ENCODE measurements at regions not wholly inside any gene's neighbourhood (a gene's known extent, or its start where the extent isn't known, plus 50 kb on each side); places are given as distances from the start of the nearest gene placed in this dataset.

- H3K27ac ChIP-seq, result no peak overlapping the region
- TF ChIP-seq CTCF (IDR thresholded peaks at IDR 0.05) (no peak), ZFX (IDR thresholded peaks at IDR 0.05; ENCODE audit: borderline replicate concordance) (no peak)
Observed at GRCh38 chrX:10095246-10095645, 61.5 kb upstream of the CLCN4 start.

GRCh38 chrX:10095698-10096432, 60.9 kb upstream of the CLCN4 start:
- no peak for TF ChIP-seq CTCF (IDR thresholded peaks at IDR 0.05)
- no peak for TF ChIP-seq ZFX (IDR thresholded peaks at IDR 0.05; ENCODE audit: borderline replicate concordance)
- H3K27ac ChIP-seq, result no peak overlapping the region

GRCh38 chrX:10098270-10098713, 58.5 kb upstream of the CLCN4 start:
- no peak overlapping the region for H3K27ac ChIP-seq
- TF ChIP-seq ZFX (IDR thresholded peaks at IDR 0.05; ENCODE audit: borderline replicate concordance) (no peak), CTCF (IDR thresholded peaks at IDR 0.05) (no peak)

GRCh38 chrX:10099411-10099810, 57.4 kb upstream of the CLCN4 start:
- H3K27ac ChIP-seq, result no peak overlapping the region

GRCh38 chrX:10101269-10101668, 55.5 kb upstream of the CLCN4 start:
- no peak for TF ChIP-seq ZFX (IDR thresholded peaks at IDR 0.05; ENCODE audit: borderline replicate concordance)
- TF ChIP-seq CTCF (IDR thresholded peaks at IDR 0.05), result no peak
- H3K27ac ChIP-seq, result no peak overlapping the region

More at GRCh38 chrX:10099411-10099810, 57.4 kb upstream of the CLCN4 start:
- TF ChIP-seq ZFX (IDR thresholded peaks at IDR 0.05; ENCODE audit: borderline replicate concordance), result no peak
- no peak for TF ChIP-seq CTCF (IDR thresholded peaks at IDR 0.05)

GRCh38 chrX:10102046-10102704, 54.6 kb upstream of the CLCN4 start:
- TF ChIP-seq CTCF (IDR thresholded peaks at IDR 0.05), result no peak
- TF ChIP-seq ZFX (IDR thresholded peaks at IDR 0.05; ENCODE audit: borderline replicate concordance), result no peak
- no peak overlapping the region for H3K27ac ChIP-seq

- H3K27ac ChIP-seq, result no peak overlapping the region
- no peak for TF ChIP-seq CTCF (IDR thresholded peaks at IDR 0.05)
- no peak for TF ChIP-seq ZFX (IDR thresholded peaks at IDR 0.05; ENCODE audit: borderline replicate concordance)
Observed at GRCh38 chrX:10103023-10103422, 53.8 kb upstream of the CLCN4 start.

Data from 22Rv1 (cell line).